EL (cell line): ENCODE measurements at regions not wholly inside any gene's neighbourhood (a gene's known extent, or its start where the extent isn't known, plus 50 kb on each side); places are given as distances from the start of the nearest gene placed in this dataset.
"Not testable (repeated sequence)": the region's sequence is repeated elsewhere in the genome, so short reads cannot be mapped to it uniquely, and the experiment has no call there.

ENCODE experiments used
- DNase-seq: peaks from one replicate; pipeline ENCODE4 v3.0.0-alpha.2; 2016

- DNase-seq = peak; percentile 91
These were observed 615.8 kb upstream of the SYT4 start for GRCh38 chr18:43893001-43893637.

- no peak for DNase-seq
These were observed 627.0 kb upstream of the SYT4 start for GRCh38 chr18:43904209-43904837.

- no peak for DNase-seq
These were observed 636.7 kb upstream of the SYT4 start for GRCh38 chr18:43914018-43914417.

- DNase-seq = no peak
These were observed 639.7 kb upstream of the SYT4 start for GRCh38 chr18:43916984-43917383.

- DNase-seq = no peak
These were observed 640.2 kb upstream of the SYT4 start for GRCh38 chr18:43917520-43917919.

GRCh38 chr18:43919551-43919950 is 642.3 kb upstream of the SYT4 start:
- no peak for DNase-seq

- DNase-seq = no peak
These were observed 654.1 kb upstream of the SYT4 start for GRCh38 chr18:43931439-43931838.

GRCh38 chr18:43932140-43932539 is 654.9 kb upstream of the SYT4 start:
- no peak for DNase-seq

GRCh38 chr18:43933177-43933576 is 655.9 kb upstream of the SYT4 start:
- DNase-seq = no peak

- no peak for DNase-seq
These were observed 657.0 kb upstream of the SYT4 start for GRCh38 chr18:43934322-43934721.

GRCh38 chr18:43934781-43935471 is 657.6 kb upstream of the SYT4 start:
- no peak for DNase-seq

- DNase-seq = no peak
These were observed 658.9 kb upstream of the SYT4 start for GRCh38 chr18:43936176-43936575.

- no peak for DNase-seq
These were observed 672.0 kb upstream of the SYT4 start for GRCh38 chr18:43949291-43949690.

GRCh38 chr18:43950062-43950461 is 672.8 kb upstream of the SYT4 start:
- DNase-seq = no peak

GRCh38 chr18:43952398-43952797 is 675.1 kb upstream of the SYT4 start:
- no peak for DNase-seq

- no peak for DNase-seq
These were observed 684.4 kb upstream of the SYT4 start for GRCh38 chr18:43961722-43962121.

GRCh38 chr18:43964666-43965065 is 687.4 kb upstream of the SYT4 start:
- no peak for DNase-seq

- DNase-seq = no peak
These were observed 688.4 kb upstream of the SYT4 start for GRCh38 chr18:43965691-43966090.

GRCh38 chr18:43970656-43971055 is 693.4 kb upstream of the SYT4 start:
- peak; percentile 41 for DNase-seq

- DNase-seq = no peak
These were observed 700.9 kb upstream of the SYT4 start for GRCh38 chr18:43978174-43978573.

- no peak for DNase-seq
These were observed 698.1 kb upstream of the SETBP1 start for GRCh38 chr18:43982582-43982981.

- not testable (repeated sequence) for DNase-seq
These were observed 693.6 kb upstream of the SETBP1 start for GRCh38 chr18:43987061-43987460.

- DNase-seq = no peak
These were observed 687.9 kb upstream of the SETBP1 start for GRCh38 chr18:43992741-43993140.

GRCh38 chr18:43994381-43994780 is 686.3 kb upstream of the SETBP1 start:
- DNase-seq = no peak
